A673 (cell line): ENCODE measurements at regions not wholly inside any gene's neighbourhood (a gene's known extent, or its start where the extent isn't known, plus 50 kb on each side); places are given as distances from the start of the nearest gene placed in this dataset.
"Not testable (repeated sequence)": the region's sequence is repeated elsewhere in the genome, so short reads cannot be mapped to it uniquely, and the experiment has no call there.

Experiments
- BruUV-seq: library from RNA; stranded (reverse); fragments of 400-500 nt; replicated peaks from 2 replicates; lab custom pipeline; 2021; lab: Mats Ljungman, UMichigan
- CTCF ChIA-PET: fragments of 300-600 bp; sonication (Branson Sonifier 250); formaldehyde crosslinking; loops from one replicate; lab custom pipeline; 2022; ENCODE audit warnings: antibody characterized with exemption; lab: Charles Lee
- POLR2A ChIA-PET: fragments of 300-600 bp; sonication (Branson Sonifier 250); formaldehyde crosslinking; loops from one replicate; lab custom pipeline; 2022; ENCODE audit warnings: antibody characterized with exemption; ENCODE audit not compliant: low non-redundant PET; lab: Charles Lee
- DNase-seq: peaks from one replicate; pipeline ENCODE4 v3.0.0-alpha.2; 2015; ENCODE audit warnings: low spot score
- H3K27ac ChIP-seq: fragments of 200-600 bp; sonication (generic); 2 replicates; pipeline ENCODE4 v1.5.1; 2016; ENCODE audit warnings: mixed run types, low read depth, mild to moderate bottlenecking, mixed read lengths, antibody characterized with exemption, low read length; ENCODE audit not compliant: poor library complexity, severe bottlenecking
- H3K27me3 ChIP-seq: fragments of 200-600 bp; sonication (generic); replicated peaks from 2 replicates; pipeline ENCODE4 v1.6.1; 2017; ENCODE audit warnings: mixed run types, low read depth, mild to moderate bottlenecking, mixed read lengths, antibody characterized with exemption, low read length; ENCODE audit not compliant: insufficient read depth, poor library complexity
- H3K36me3 ChIP-seq: fragments of 200-600 bp; sonication (generic); 2 replicates; pipeline ENCODE4 v1.6.1; 2016; ENCODE audit warnings: mixed run types, mild to moderate bottlenecking, mixed read lengths, antibody characterized with exemption, low read length; ENCODE audit not compliant: insufficient read depth, poor library complexity, severe bottlenecking
- H3K4me1 ChIP-seq: fragments of 200-600 bp; sonication (generic); 2 replicates; pipeline ENCODE4 v1.6.1; 2017; ENCODE audit warnings: mixed run types, mild to moderate bottlenecking, mixed read lengths, antibody characterized with exemption, low read length; ENCODE audit not compliant: insufficient read depth, poor library complexity, severe bottlenecking
- H3K4me3 ChIP-seq: fragments of 200-600 bp; sonication (generic); 2 replicates; pipeline ENCODE4 v1.5.1; 2016; ENCODE audit warnings: low read depth, mixed run types, mild to moderate bottlenecking, mixed read lengths, low read length; ENCODE audit not compliant: poor library complexity, severe bottlenecking
- H3K9me3 ChIP-seq: fragments of 200-600 bp; sonication (generic); 2 replicates; pipeline ENCODE4 v1.6.1; 2016; ENCODE audit warnings: mixed run types, low read depth, mild to moderate bottlenecking, mixed read lengths, antibody characterized with exemption, low read length; ENCODE audit not compliant: poor library complexity, severe bottlenecking
- CTCF ChIP-seq: fragments of 300-800, 200-600 bp; sonication (generic); conservative IDR thresholded peaks from 2 replicates; pipeline ENCODE4 v1.5.1; 2017; ENCODE audit warnings: low read depth, mild to moderate bottlenecking, antibody characterized with exemption, low read length, moderate library complexity, mixed read lengths
- EZH2 ChIP-seq: fragments of 200-600 bp; sonication (generic); IDR thresholded peaks from 2 replicates; pipeline ENCODE4 v1.6.1; 2017; ENCODE audit warnings: borderline replicate concordance, low read depth, mild to moderate bottlenecking, mixed read lengths, antibody characterized with exemption, low read length; ENCODE audit not compliant: poor library complexity, severe bottlenecking
- intact Hi-C: fragments of 100-400 bp; cut with micrococcal nuclease; formaldehyde crosslinking; loops from one replicate; pipeline ENCODE4 v1.10.0; 2022; ENCODE audit not compliant: unreplicated experiment

GRCh38 chr17:77042476-77043231 is 98.1 kb upstream of the SEC14L1 start:
- Histone ChIP-seq H3K4me1 (no peaks in the 10 kb centered on the region), H3K27ac (no peak overlapping the region), H3K9me3 (no peaks in the 10 kb centered on the region), H3K36me3 (no peaks in the 10 kb centered on the region), H3K4me3 (no peak overlapping the region), H3K27me3 (no peaks in the 10 kb centered on the region)
- intact Hi-C loops = no loop called here
- no peak for DNase-seq
- POLR2A ChIA-PET = no interaction called here
- CTCF ChIA-PET = interaction anchor here (0.6 to 1.4 kb wide), 2 partner anchors 9 to 14 kb away, joined by 5 read pairs; no protein-coding TSS in a partner anchor
- no TSS peak for BruUV-seq
- TF ChIP-seq CTCF (no peak), EZH2 (no peak)

- no peak overlapping the region for H3K27ac ChIP-seq
- no peaks in the 10 kb centered on the region for H3K36me3 ChIP-seq
- no peak overlapping the region for H3K4me3 ChIP-seq
- intact Hi-C loops = no loop called here
- ChIA-PET POLR2A (no interaction called here), CTCF (interaction anchor here (1.0 kb wide), 1 partner anchor 11 kb away, joined by 3 read pairs; no protein-coding TSS in a partner anchor)
- no peak for DNase-seq
- no peaks in the 10 kb centered on the region for H3K9me3 ChIP-seq
- TF ChIP-seq EZH2 (no peak), CTCF (no peak)
- BruUV-seq = no TSS peak
- no peaks in the 10 kb centered on the region for H3K27me3 ChIP-seq
- no peaks in the 10 kb centered on the region for H3K4me1 ChIP-seq
Observed at GRCh38 chr17:77045441-77046041, 95.2 kb upstream of the SEC14L1 start.

GRCh38 chr17:77049440-77049839 is 91.3 kb upstream of the SEC14L1 start:
- intact Hi-C loops = no loop called here
- no peaks in the 10 kb centered on the region for H3K4me1 ChIP-seq
- ChIA-PET CTCF (no interaction called here), POLR2A (no interaction called here)
- H3K4me3 ChIP-seq = no peak overlapping the region
- H3K36me3 ChIP-seq = no peaks in the 10 kb centered on the region
- TF ChIP-seq EZH2 = no peak
- TF ChIP-seq CTCF = no peak
- H3K27ac ChIP-seq = no peak overlapping the region
- peak; percentile 24 for DNase-seq
- no peaks in the 10 kb centered on the region for H3K27me3 ChIP-seq
- no TSS peak for BruUV-seq
- no peaks in the 10 kb centered on the region for H3K9me3 ChIP-seq

GRCh38 chr17:77050901-77051300 is 89.9 kb upstream of the SEC14L1 start:
- H3K4me3 ChIP-seq, H3K27me3 ChIP-seq, H3K27ac ChIP-seq, H3K4me1 ChIP-seq, intact Hi-C loops, H3K9me3 ChIP-seq, BruUV-seq, H3K36me3 ChIP-seq, DNase-seq, POLR2A ChIA-PET: not testable (repeated sequence)
- CTCF ChIA-PET = interaction anchor here (0.5 kb wide), 1 partner anchor 28 kb away, joined by 6 read pairs; no protein-coding TSS in a partner anchor
